Vagina (tissue), 2 donors: ENCODE measurements at regions not wholly inside any gene's neighbourhood (a gene's known extent, or its start where the extent isn't known, plus 50 kb on each side); places are given as distances from the start of the nearest gene placed in this dataset.

ENCODE experiments used
- DNase-seq, 2 donors: peaks; one replicate each; pipeline ENCODE4 v3.0.0-alpha.2; 2017; ENCODE audit errors: extremely low spot score in 2 of 2
- H3K27ac ChIP-seq: fragments of 200-600 bp; sonication (generic); one replicate; pipeline ENCODE4 v1.5.1; 2019
- H3K27me3 ChIP-seq: fragments of 200-600 bp; sonication (generic); one replicate; pipeline ENCODE4 v1.5.1; 2019
- H3K36me3 ChIP-seq, 2 donors: fragments of 200-600 bp; sonication (generic); one replicate each; pipeline ENCODE4 v1.5.1; 2017 to 2019
- H3K4me1 ChIP-seq: fragments of 200-600 bp; sonication (generic); one replicate; pipeline ENCODE4 v1.5.1; 2019
- H3K4me3 ChIP-seq, 2 donors: fragments of 200-600 bp; sonication (generic); 1 replicate in 1 of 2; 2 replicates in 1 of 2; pipeline ENCODE4 v1.5.1; 2016 to 2019
- H3K9me3 ChIP-seq: fragments of 200-600 bp; sonication (generic); one replicate; pipeline ENCODE4 v1.5.1; 2019
- POLR2A ChIP-seq, 2 donors: fragments of 450-650 bp; IDR thresholded peaks; one replicate each; pipeline ENCODE4 v1.6.1; 2017; ENCODE audit warnings: antibody characterized with exemption in 2 of 2, mild to moderate bottlenecking in 2 of 2, moderate library complexity in 2 of 2
- POLR2AphosphoS5 ChIP-seq, 2 donors: sonication (generic); formaldehyde crosslinking; IDR thresholded peaks; one replicate each; pipeline ENCODE4 v1.9.0; 2017; ENCODE audit warnings: antibody characterized with exemption in 2 of 2, mild to moderate bottlenecking in 2 of 2, low read depth in 1 of 2; ENCODE audit not compliant: insufficient read depth in 1 of 2
- intact Hi-C: fragments of 100-400 bp; cut with DNase I; formaldehyde crosslinking; loops from one replicate; pipeline ENCODE4 v1.15.1; 2023
- TF ChIP-seq, protein P1 (sequence below), 3 experiments: fragments of 450-650 bp in 2 of 3; fragments of 200-600 bp in 1 of 3; sonication (generic) in 1 of 3; IDR thresholded peaks; one replicate each; pipeline ENCODE4 v1.5.1; 2017 to 2019; ENCODE audit warnings: antibody characterized with exemption in 3 of 3, mild to moderate bottlenecking in 2 of 3, moderate library complexity in 2 of 3

DNA sequence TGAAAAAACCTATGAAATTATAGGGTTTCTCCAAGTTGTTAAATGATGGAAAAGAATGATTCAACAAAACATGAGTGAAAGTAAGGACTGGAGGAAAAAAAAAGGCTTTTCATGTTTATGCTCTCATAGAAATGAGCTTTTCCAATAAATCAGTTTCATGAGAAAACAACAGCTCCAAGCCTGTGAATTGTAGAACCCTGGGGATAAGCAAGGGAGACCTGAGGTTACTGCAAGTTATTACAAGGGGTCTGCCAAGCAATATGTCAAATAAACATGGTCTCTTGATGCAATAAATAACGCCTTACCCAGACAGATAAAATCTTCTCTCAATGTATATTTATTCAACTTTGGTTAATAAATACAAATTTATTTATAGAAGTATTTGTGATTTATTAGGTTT is 577.9 kb upstream of the GCFC2 start:
- H3K4me3 ChIP-seq = no peak overlapping the region
- no peak overlapping the region for H3K27ac ChIP-seq
- H3K9me3 ChIP-seq = no peaks in the 10 kb centered on the region
- no peaks in the 10 kb centered on the region for H3K27me3 ChIP-seq
- intact Hi-C loops = no loop called here
- no peaks in the 10 kb centered on the region for H3K36me3 ChIP-seq
- TF ChIP-seq POLR2AphosphoS5 (IDR thresholded peaks at IDR 0.05; ENCODE audit: insufficient read depth in 1 of 2, low read depth in 1 of 2) (no peak), POLR2A (IDR thresholded peaks at IDR 0.05) (no peak)
- TF ChIP-seq, protein P1, sequence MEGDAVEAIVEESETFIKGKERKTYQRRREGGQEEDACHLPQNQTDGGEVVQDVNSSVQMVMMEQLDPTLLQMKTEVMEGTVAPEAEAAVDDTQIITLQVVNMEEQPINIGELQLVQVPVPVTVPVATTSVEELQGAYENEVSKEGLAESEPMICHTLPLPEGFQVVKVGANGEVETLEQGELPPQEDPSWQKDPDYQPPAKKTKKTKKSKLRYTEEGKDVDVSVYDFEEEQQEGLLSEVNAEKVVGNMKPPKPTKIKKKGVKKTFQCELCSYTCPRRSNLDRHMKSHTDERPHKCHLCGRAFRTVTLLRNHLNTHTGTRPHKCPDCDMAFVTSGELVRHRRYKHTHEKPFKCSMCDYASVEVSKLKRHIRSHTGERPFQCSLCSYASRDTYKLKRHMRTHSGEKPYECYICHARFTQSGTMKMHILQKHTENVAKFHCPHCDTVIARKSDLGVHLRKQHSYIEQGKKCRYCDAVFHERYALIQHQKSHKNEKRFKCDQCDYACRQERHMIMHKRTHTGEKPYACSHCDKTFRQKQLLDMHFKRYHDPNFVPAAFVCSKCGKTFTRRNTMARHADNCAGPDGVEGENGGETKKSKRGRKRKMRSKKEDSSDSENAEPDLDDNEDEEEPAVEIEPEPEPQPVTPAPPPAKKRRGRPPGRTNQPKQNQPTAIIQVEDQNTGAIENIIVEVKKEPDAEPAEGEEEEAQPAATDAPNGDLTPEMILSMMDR (IDR thresholded peaks at IDR 0.05) = no peak
- no peak for DNase-seq
- H3K4me1 ChIP-seq = no peaks in the 10 kb centered on the region

DNA sequence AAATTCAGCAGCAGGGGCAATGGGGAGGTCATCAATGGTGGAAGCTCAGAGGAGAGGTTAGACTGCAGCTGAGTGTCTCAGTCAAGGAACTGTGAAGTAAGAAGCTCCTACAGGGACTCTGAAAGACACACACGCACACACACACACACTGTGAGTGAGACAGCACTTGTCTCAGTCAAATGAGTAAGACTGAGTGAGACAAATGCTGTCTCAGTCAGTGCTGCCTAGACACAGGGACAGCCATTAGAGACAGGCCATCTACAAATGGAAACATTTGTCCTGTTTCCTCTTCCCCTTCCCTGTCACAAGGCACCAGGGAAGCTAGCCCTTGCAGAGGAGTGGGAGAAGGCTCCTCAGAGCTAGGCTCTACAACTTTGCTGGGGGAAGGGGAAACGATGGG is 577.4 kb upstream of the GCFC2 start:
- H3K27me3 ChIP-seq = no peaks in the 10 kb centered on the region
- no peaks in the 10 kb centered on the region for H3K4me1 ChIP-seq
- H3K4me3 ChIP-seq = no peak overlapping the region
- DNase-seq = no peak
- TF ChIP-seq POLR2AphosphoS5 (IDR thresholded peaks at IDR 0.05; ENCODE audit: insufficient read depth in 1 of 2, low read depth in 1 of 2) (no peak), POLR2A (IDR thresholded peaks at IDR 0.05) (no peak)
- TF ChIP-seq, protein P1 (IDR thresholded peaks at IDR 0.05) = no peak
- intact Hi-C loops = no loop called here
- H3K27ac ChIP-seq = no peak overlapping the region
- no peaks in the 10 kb centered on the region for H3K36me3 ChIP-seq
- no peaks in the 10 kb centered on the region for H3K9me3 ChIP-seq

DNA sequence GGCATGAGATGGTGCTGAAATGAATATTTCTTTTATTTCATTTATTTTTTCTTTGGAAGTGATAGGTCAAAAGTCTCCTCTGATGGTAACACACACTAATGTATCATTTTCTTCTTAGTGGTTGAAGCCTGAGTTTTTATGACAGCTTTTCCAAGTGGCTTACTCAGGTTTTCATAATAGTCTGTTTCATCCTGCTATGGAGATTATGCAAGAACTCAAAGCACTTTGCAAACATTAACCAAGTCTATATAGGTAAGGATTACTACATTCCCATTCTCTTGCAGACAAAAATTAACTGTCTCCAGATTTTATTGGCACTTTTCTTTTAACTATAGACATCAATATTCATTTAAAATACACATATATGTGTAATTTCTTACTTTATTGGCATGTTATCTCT is 572.6 kb upstream of the GCFC2 start:
- Histone ChIP-seq H3K27me3 (no peaks in the 10 kb centered on the region), H3K27ac (no peak overlapping the region), H3K36me3 (no peaks in the 10 kb centered on the region), H3K9me3 (no peaks in the 10 kb centered on the region), H3K4me1 (no peaks in the 10 kb centered on the region), H3K4me3 (no peak overlapping the region)
- TF ChIP-seq POLR2A (IDR thresholded peaks at IDR 0.05) = no peak
- DNase-seq = no peak
- intact Hi-C loops = no loop called here

DNA sequence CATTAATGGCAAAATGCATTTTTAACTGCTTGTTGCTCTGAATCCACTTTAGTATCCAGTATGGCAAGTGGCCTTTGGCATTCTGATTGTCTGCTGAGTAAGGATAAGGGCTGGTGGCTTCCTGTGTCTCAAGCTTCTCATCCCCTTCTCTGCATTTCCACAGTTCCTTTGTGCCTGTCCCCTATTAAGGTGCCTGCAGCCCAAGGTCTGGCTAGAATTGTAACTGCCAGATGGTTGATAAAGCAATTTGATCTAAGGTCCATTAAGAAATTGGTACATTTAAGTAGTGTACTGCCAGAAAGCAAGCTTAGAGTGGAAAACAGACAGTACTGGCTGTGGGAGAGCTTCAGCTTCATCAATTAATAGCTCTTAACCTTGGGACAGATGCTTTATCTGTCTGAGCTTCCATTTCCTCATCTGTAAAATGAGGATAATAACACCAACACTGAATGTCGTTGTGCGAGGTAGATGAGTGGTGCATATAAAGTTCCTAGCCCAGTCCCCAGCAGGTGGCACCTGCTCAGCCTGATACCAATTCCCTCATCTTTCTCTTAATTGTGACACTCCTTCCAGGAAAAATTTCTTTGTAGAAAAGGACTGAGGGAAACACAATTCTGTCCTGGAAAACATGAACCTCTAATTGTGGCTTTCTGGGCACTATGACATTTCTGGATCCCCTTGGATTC is 570.6 kb upstream of the GCFC2 start:
- H3K27me3 ChIP-seq = no peaks in the 10 kb centered on the region
- no peaks in the 10 kb centered on the region for H3K9me3 ChIP-seq
- no peak overlapping the region for H3K4me3 ChIP-seq
- TF ChIP-seq POLR2AphosphoS5 (IDR thresholded peaks at IDR 0.05; ENCODE audit: insufficient read depth in 1 of 2, low read depth in 1 of 2) = no peak
- TF ChIP-seq, protein P1 (IDR thresholded peaks at IDR 0.05) = no peak
- no peak for TF ChIP-seq POLR2A (IDR thresholded peaks at IDR 0.05)
- intact Hi-C loops = no loop called here
- no peaks in the 10 kb centered on the region for H3K36me3 ChIP-seq
- no peak overlapping the region for H3K27ac ChIP-seq
- no peak for DNase-seq
- H3K4me1 ChIP-seq = no peaks in the 10 kb centered on the region

DNA sequence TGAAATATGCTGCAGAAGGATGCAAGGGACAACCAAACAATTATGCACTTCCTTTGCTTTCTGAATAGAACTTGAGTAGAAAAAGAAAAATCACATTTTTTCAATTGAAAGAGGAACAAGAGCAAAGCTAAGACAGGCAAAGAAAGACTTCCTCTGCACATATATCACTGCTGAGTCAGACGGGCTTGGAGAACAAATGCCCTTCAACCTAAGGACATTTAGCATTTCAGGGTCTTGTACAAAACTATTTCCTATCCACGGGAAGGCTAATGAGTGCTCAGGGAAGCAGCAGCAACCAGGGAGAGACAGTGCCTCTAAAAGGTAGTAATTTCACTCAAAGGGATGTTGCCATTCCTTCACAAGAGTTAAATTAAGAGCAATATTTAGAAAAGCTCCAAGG is 570.0 kb upstream of the GCFC2 start:
- intact Hi-C loops = no loop called here
- Histone ChIP-seq H3K9me3 (no peaks in the 10 kb centered on the region), H3K4me1 (no peaks in the 10 kb centered on the region), H3K27ac (no peak overlapping the region), H3K4me3 (no peak overlapping the region), H3K36me3 (no peaks in the 10 kb centered on the region), H3K27me3 (no peaks in the 10 kb centered on the region)
- TF ChIP-seq, protein P1 (IDR thresholded peaks at IDR 0.05) = no peak
- no peak for TF ChIP-seq POLR2AphosphoS5 (IDR thresholded peaks at IDR 0.05; ENCODE audit: insufficient read depth in 1 of 2, low read depth in 1 of 2)
- no peak for DNase-seq
